GM18873 (cell line): ENCODE measurements at regions not wholly inside any gene's neighbourhood (a gene's known extent, or its start where the extent isn't known, plus 50 kb on each side); places are given as distances from the start of the nearest gene placed in this dataset.

Source experiments
- ATAC-seq: cut with Tn5 transposase; IDR thresholded peaks from one replicate; pipeline ENCODE4 v1.9.1; 2021; ENCODE audit warnings: mild to moderate bottlenecking, moderate library complexity, moderate number of reproducible peaks; ENCODE audit not compliant: unreplicated experiment, low FRiP score

- no peak for ATAC-seq
Observed at GRCh38 chr3:188053710-188054380, 100.1 kb upstream of the LPP start.

GRCh38 chr3:188054541-188054940 is 99.4 kb upstream of the LPP start:
- ATAC-seq: no peak

- ATAC-seq: no peak
Observed at GRCh38 chr3:188055388-188055787, 98.6 kb upstream of the LPP start.

GRCh38 chr3:188057124-188057523 is 96.8 kb upstream of the LPP start:
- ATAC-seq: no peak

GRCh38 chr3:188058569-188059184 is 95.3 kb upstream of the LPP start:
- no peak for ATAC-seq

- no peak for ATAC-seq
Observed at GRCh38 chr3:188059351-188059750, 94.6 kb upstream of the LPP start.

- ATAC-seq: no peak
Observed at GRCh38 chr3:188060264-188060835, 93.6 kb upstream of the LPP start.

- no peak for ATAC-seq
Observed at GRCh38 chr3:188060840-188061544, 93.0 kb upstream of the LPP start.

- ATAC-seq: no peak
Observed at GRCh38 chr3:188062216-188062615, 91.7 kb upstream of the LPP start.

GRCh38 chr3:188064831-188065493 is 89.0 kb upstream of the LPP start:
- ATAC-seq: no peak

GRCh38 chr3:188066141-188066540 is 87.8 kb upstream of the LPP start:
- no peak for ATAC-seq

GRCh38 chr3:188067932-188068331 is 86.0 kb upstream of the LPP start:
- no peak for ATAC-seq

- no peak for ATAC-seq
Observed at GRCh38 chr3:188068342-188068741, 85.6 kb upstream of the LPP start.

- ATAC-seq: no peak
Observed at GRCh38 chr3:188071636-188072035, 82.3 kb upstream of the LPP start.

GRCh38 chr3:188076176-188076575 is 77.8 kb upstream of the LPP start:
- ATAC-seq: no peak

GRCh38 chr3:188077160-188077799 is 76.7 kb upstream of the LPP start:
- no peak for ATAC-seq

GRCh38 chr3:188080091-188080490 is 73.9 kb upstream of the LPP start:
- ATAC-seq: no peak

GRCh38 chr3:188082031-188082430 is 71.9 kb upstream of the LPP start:
- no peak for ATAC-seq

GRCh38 chr3:188082450-188082849 is 71.5 kb upstream of the LPP start:
- no peak for ATAC-seq

- ATAC-seq: no peak
Observed at GRCh38 chr3:188083011-188083410, 70.9 kb upstream of the LPP start.
